ENCODE measurements at regions not wholly inside any gene's neighbourhood (a gene's known extent, or its start where the extent isn't known, plus 50 kb on each side); places are given as distances from the start of the nearest gene placed in this dataset.

DNA sequence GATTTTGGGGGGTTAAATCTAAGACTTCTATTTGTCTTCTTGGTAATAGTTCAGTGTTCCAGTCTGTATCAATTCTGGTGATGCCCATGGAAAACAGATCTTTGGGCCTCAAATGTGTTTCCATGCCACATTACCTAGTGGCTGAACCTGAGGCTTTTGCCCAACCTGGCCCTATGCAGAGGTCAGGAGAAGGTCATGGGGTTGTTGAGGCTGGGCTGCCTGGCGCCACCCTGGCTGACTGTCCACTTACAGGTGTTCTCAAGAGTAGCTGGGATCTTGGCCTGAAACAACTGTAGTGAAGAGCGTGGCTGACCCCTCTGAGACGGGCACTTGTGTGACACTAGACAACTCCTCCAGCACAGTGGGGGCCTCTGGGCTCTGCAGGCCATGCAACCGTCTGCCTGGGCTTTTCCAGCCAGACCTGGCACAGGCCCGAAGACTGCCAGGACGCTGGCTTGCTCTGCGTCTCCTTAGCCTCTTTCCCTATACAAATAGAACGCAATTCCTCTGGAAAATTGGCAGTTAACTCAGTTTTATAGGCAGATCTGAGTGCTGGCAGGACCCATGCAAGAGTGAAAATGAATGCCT lies 127.8 kb downstream of the TRIM43 start:
- TF ChIP-seq ISL1 (CRISPR knock-in tag; IDR thresholded peaks at IDR 0.05) (no peak), ZNF565 (CRISPR knock-in tag; conservative IDR thresholded peaks at IDR 0.05; ENCODE audit: low read depth) (no peak), ZNF8 (CRISPR knock-in tag; IDR thresholded peaks at IDR 0.05) (no peak), ZFP3 (CRISPR knock-in tag; IDR thresholded peaks at IDR 0.05) (no peak), ZFP30 (CRISPR knock-in tag; IDR thresholded peaks at IDR 0.05) (no peak), RARB (CRISPR knock-in tag; IDR thresholded peaks at IDR 0.05) (no peak), OSR1 (CRISPR knock-in tag; IDR thresholded peaks at IDR 0.05) (no peak), PPARA (CRISPR knock-in tag; IDR thresholded peaks at IDR 0.05; ENCODE audit: borderline replicate concordance) (no peak), ZNF70 (CRISPR knock-in tag; IDR thresholded peaks at IDR 0.05) (no peak), ZC3H10 (CRISPR knock-in tag; IDR thresholded peaks at IDR 0.05) (no peak)
- TF ChIP-seq, protein P1, sequence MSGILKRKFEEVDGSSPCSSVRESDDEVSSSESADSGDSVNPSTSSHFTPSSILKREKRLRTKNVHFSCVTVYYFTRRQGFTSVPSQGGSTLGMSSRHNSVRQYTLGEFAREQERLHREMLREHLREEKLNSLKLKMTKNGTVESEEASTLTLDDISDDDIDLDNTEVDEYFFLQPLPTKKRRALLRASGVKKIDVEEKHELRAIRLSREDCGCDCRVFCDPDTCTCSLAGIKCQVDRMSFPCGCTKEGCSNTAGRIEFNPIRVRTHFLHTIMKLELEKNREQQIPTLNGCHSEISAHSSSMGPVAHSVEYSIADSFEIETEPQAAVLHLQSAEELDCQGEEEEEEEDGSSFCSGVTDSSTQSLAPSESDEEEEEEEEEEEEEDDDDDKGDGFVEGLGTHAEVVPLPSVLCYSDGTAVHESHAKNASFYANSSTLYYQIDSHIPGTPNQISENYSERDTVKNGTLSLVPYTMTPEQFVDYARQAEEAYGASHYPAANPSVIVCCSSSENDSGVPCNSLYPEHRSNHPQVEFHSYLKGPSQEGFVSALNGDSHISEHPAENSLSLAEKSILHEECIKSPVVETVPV (CRISPR knock-in tag; IDR thresholded peaks at IDR 0.05) = no peak
- TF ChIP-seq, protein P2, sequence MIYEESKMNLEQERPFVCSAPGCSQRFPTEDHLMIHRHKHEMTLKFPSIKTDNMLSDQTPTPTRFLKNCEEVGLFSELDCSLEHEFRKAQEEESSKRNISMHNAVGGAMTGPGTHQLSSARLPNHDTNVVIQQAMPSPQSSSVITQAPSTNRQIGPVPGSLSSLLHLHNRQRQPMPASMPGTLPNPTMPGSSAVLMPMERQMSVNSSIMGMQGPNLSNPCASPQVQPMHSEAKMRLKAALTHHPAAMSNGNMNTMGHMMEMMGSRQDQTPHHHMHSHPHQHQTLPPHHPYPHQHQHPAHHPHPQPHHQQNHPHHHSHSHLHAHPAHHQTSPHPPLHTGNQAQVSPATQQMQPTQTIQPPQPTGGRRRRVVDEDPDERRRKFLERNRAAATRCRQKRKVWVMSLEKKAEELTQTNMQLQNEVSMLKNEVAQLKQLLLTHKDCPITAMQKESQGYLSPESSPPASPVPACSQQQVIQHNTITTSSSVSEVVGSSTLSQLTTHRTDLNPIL (CRISPR knock-in tag; IDR thresholded peaks at IDR 0.05; ENCODE audit: low read depth) = no peak
- TF ChIP-seq, protein P3, sequence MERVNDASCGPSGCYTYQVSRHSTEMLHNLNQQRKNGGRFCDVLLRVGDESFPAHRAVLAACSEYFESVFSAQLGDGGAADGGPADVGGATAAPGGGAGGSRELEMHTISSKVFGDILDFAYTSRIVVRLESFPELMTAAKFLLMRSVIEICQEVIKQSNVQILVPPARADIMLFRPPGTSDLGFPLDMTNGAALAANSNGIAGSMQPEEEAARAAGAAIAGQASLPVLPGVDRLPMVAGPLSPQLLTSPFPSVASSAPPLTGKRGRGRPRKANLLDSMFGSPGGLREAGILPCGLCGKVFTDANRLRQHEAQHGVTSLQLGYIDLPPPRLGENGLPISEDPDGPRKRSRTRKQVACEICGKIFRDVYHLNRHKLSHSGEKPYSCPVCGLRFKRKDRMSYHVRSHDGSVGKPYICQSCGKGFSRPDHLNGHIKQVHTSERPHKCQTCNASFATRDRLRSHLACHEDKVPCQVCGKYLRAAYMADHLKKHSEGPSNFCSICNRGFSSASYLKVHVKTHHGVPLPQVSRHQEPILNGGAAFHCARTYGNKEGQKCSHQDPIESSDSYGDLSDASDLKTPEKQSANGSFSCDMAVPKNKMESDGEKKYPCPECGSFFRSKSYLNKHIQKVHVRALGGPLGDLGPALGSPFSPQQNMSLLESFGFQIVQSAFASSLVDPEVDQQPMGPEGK (CRISPR knock-in tag; IDR thresholded peaks at IDR 0.05; ENCODE audit: borderline replicate concordance) = no peak
